ENCODE measurements at regions not wholly inside any gene's neighbourhood (a gene's known extent, or its start where the extent isn't known, plus 50 kb on each side); places are given as distances from the start of the nearest gene placed in this dataset.

DNA sequence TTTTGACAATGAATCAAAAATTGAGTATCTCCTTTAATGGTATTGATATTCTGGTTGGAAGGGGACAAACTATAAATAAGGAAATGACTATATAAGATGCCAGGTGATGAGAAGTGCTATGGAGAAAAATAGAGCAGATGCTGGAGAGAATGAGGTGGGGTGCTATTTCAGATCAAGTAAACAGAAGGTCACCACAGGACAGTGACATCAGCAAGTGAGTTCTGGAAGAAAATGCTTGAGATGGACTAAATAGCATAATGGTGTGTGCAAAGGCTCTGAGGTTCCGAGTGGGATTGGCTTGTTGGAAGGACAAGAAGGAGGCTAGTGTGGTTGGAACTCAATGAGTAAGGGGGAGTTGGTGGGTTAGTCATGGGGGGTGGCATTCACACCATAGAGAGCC lies 157.5 kb upstream of the SGCD start:
- no peaks in the 10 kb centered on the region for H3K9me3 ChIP-seq (replicated peaks; ENCODE audit: insufficient read depth, low read length)
- H3K4me3 ChIP-seq (ENCODE audit: low read length), result no peak overlapping the region
- H2AFZ ChIP-seq (ENCODE audit: low read length), result no peak overlapping the region
- DNase-seq, result no peak
- no peak overlapping the region for H3K27ac ChIP-seq (ENCODE audit: low read length)
- H3K4me2 ChIP-seq (ENCODE audit: low read depth, low read length), result no peak overlapping the region
- H3K36me3 ChIP-seq (replicated peaks; ENCODE audit: insufficient read depth, low read length), result no peaks in the 10 kb centered on the region
- no peak overlapping the region for H3K9ac ChIP-seq (ENCODE audit: low read length)
- TF ChIP-seq, protein P1, sequence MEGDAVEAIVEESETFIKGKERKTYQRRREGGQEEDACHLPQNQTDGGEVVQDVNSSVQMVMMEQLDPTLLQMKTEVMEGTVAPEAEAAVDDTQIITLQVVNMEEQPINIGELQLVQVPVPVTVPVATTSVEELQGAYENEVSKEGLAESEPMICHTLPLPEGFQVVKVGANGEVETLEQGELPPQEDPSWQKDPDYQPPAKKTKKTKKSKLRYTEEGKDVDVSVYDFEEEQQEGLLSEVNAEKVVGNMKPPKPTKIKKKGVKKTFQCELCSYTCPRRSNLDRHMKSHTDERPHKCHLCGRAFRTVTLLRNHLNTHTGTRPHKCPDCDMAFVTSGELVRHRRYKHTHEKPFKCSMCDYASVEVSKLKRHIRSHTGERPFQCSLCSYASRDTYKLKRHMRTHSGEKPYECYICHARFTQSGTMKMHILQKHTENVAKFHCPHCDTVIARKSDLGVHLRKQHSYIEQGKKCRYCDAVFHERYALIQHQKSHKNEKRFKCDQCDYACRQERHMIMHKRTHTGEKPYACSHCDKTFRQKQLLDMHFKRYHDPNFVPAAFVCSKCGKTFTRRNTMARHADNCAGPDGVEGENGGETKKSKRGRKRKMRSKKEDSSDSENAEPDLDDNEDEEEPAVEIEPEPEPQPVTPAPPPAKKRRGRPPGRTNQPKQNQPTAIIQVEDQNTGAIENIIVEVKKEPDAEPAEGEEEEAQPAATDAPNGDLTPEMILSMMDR (IDR thresholded peaks at IDR 0.05; ENCODE audit: low read length), result no peak
- TF ChIP-seq EZH2phosphoT487 (IDR thresholded peaks at IDR 0.05; ENCODE audit: low read length), result no peak
- no peak for TF ChIP-seq EZH2 (optimal IDR thresholded peaks at IDR 0.05; ENCODE audit: low read depth, low read length)
- H3F3A ChIP-seq (ENCODE audit: insufficient read depth, low read length), result no peaks in the 10 kb centered on the region
- no peaks in the 10 kb centered on the region for H4K20me1 ChIP-seq (ENCODE audit: insufficient read depth, low read length)
- H3K79me2 ChIP-seq (ENCODE audit: low read length), result no peaks in the 10 kb centered on the region
- H3K4me1 ChIP-seq (ENCODE audit: low read length), result no peaks in the 10 kb centered on the region
- H3K27me3 ChIP-seq (replicated peaks; ENCODE audit: insufficient read depth, low read length), result no peaks in the 10 kb centered on the region
- H3K9me2 ChIP-seq (replicated peaks; ENCODE audit: insufficient read depth, low read length), result no peaks in the 10 kb centered on the region

DNA sequence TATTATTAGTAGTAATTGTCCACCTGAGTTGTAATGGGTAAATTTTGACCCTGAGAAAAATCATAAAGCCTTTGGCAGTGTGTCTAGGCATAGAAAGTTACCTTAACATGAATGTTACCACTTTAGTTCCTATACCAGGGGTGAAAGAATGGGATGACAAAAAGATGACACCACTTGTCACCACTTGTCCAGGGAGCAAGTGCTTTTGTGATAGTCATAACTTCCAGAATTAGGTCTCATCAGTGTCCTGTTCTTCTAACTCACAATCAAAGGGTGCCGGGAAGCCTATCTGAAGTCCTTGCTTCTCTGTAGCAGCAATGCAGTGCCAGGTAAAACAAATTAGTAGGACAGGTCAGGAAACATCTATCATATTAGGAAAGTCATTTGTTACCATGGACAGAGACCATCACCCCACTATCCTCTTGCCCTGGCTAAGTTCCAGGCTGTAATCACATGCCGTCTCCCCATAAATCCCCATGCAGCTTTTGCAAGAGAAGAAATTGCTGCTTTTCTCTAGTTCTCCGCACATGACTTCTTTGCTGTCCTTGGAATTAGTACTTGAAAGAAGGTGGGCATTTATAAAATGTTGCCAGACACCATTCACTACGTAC lies 156.5 kb upstream of the SGCD start:
- H3K9me3 ChIP-seq (replicated peaks; ENCODE audit: insufficient read depth, low read length), result no peaks in the 10 kb centered on the region
- DNase-seq, result no peak
- TF ChIP-seq, protein P1 (IDR thresholded peaks at IDR 0.05; ENCODE audit: low read length), result no peak
- TF ChIP-seq EZH2phosphoT487 (IDR thresholded peaks at IDR 0.05; ENCODE audit: low read length) (no peak), EZH2 (optimal IDR thresholded peaks at IDR 0.05; ENCODE audit: low read depth, low read length) (no peak)
- no peaks in the 10 kb centered on the region for H3K79me2 ChIP-seq (ENCODE audit: low read length)
- no peak overlapping the region for H3K27ac ChIP-seq (ENCODE audit: low read length)
- no peaks in the 10 kb centered on the region for H3K36me3 ChIP-seq (replicated peaks; ENCODE audit: insufficient read depth, low read length)
- no peak overlapping the region for H3K4me3 ChIP-seq (ENCODE audit: low read length)
- H3K9me2 ChIP-seq (replicated peaks; ENCODE audit: insufficient read depth, low read length), result no peaks in the 10 kb centered on the region
- H3K9ac ChIP-seq (ENCODE audit: low read length), result no peak overlapping the region
- no peaks in the 10 kb centered on the region for H3K27me3 ChIP-seq (replicated peaks; ENCODE audit: insufficient read depth, low read length)
- H2AFZ ChIP-seq (ENCODE audit: low read length), result no peak overlapping the region
- H3K4me2 ChIP-seq (ENCODE audit: low read depth, low read length), result no peak overlapping the region
- H3F3A ChIP-seq (ENCODE audit: insufficient read depth, low read length), result no peaks in the 10 kb centered on the region
- H4K20me1 ChIP-seq (ENCODE audit: insufficient read depth, low read length), result no peaks in the 10 kb centered on the region
- H3K4me1 ChIP-seq (ENCODE audit: low read length), result no peaks in the 10 kb centered on the region

DNA sequence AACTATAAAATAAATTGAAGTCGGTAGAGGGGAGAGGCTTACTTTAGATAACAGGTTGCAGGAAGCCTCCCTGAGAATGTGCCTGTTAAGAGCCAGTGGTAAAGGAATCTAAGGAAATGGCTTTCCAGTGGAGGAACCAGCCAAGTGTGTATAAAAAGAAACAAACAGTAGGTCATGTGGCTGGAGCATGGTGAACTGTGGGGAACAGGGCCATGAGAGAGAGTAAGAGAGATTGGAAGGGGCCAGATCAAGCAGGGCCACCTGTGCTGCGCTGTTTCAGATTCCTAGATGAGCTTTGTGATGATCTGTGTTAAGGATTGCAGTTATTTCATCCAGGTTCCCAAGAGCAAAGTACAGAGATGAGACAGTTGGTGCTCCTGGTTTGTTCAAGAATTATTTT lies 152.7 kb upstream of the SGCD start:
- Histone ChIP-seq H3K79me2 (ENCODE audit: low read length) (no peaks in the 10 kb centered on the region), H3F3A (ENCODE audit: insufficient read depth, low read length) (no peaks in the 10 kb centered on the region), H3K9ac (ENCODE audit: low read length) (no peak overlapping the region), H3K4me3 (ENCODE audit: low read length) (no peak overlapping the region), H4K20me1 (ENCODE audit: insufficient read depth, low read length) (no peaks in the 10 kb centered on the region), H3K4me2 (ENCODE audit: low read depth, low read length) (no peak overlapping the region), H2AFZ (ENCODE audit: low read length) (no peak overlapping the region), H3K4me1 (ENCODE audit: low read length) (no peaks in the 10 kb centered on the region), H3K36me3 (replicated peaks; ENCODE audit: insufficient read depth, low read length) (no peaks in the 10 kb centered on the region), H3K9me2 (replicated peaks; ENCODE audit: insufficient read depth, low read length) (no peaks in the 10 kb centered on the region), H3K9me3 (replicated peaks; ENCODE audit: insufficient read depth, low read length) (no peaks in the 10 kb centered on the region), H3K27ac (ENCODE audit: low read length) (no peak overlapping the region), H3K27me3 (replicated peaks; ENCODE audit: insufficient read depth, low read length) (no peaks in the 10 kb centered on the region)
- DNase-seq, result no peak
- TF ChIP-seq EZH2phosphoT487 (IDR thresholded peaks at IDR 0.05; ENCODE audit: low read length) (no peak), EZH2 (optimal IDR thresholded peaks at IDR 0.05; ENCODE audit: low read depth, low read length) (no peak)
- TF ChIP-seq, protein P1 (IDR thresholded peaks at IDR 0.05; ENCODE audit: low read length), result no peak

All from MM.1S (cell line).